ENCODE measurements at regions not wholly inside any gene's neighbourhood (a gene's known extent, or its start where the extent isn't known, plus 50 kb on each side); places are given as distances from the start of the nearest gene placed in this dataset.

- no peak overlapping the region for H3K9ac ChIP-seq (ENCODE audit: low read depth, low read length)
- H3K36me3 ChIP-seq (ENCODE audit: insufficient read depth, low read length) = no peaks in the 10 kb centered on the region
- peaks cover 10% of the 10 kb centered on the region for H3K4me1 ChIP-seq (ENCODE audit: insufficient read depth, low read length)
- H3K9me3 ChIP-seq (ENCODE audit: control insufficient read depth, insufficient read depth, low read length) = no peaks in the 10 kb centered on the region; the same call in 1 of the 2 replicates
These were observed 1018.4 kb upstream of the ACVR2A start for GRCh38 chr2:146826388-146826787.

- Histone ChIP-seq H3K9me3 (ENCODE audit: control insufficient read depth, insufficient read depth, low read length) (no peaks in the 10 kb centered on the region; the same call in 1 of the 2 replicates), H3K36me3 (ENCODE audit: insufficient read depth, low read length) (no peaks in the 10 kb centered on the region), H3K9ac (ENCODE audit: low read depth, low read length) (no peak overlapping the region; the same call in 1 of the 2 replicates), H3K4me1 (ENCODE audit: insufficient read depth, low read length) (peaks cover 33% of the 10 kb centered on the region)
These were observed 1023.0 kb upstream of the ACVR2A start for GRCh38 chr2:146821836-146822316.

GRCh38 chr2:146820672-146821071 is 1024.2 kb upstream of the ACVR2A start:
- Histone ChIP-seq H3K9ac (ENCODE audit: low read depth, low read length) (no peak overlapping the region), H3K9me3 (ENCODE audit: control insufficient read depth, insufficient read depth, low read length) (no peaks in the 10 kb centered on the region; the same call in 1 of the 2 replicates), H3K4me1 (ENCODE audit: insufficient read depth, low read length) (peaks cover 33% of the 10 kb centered on the region), H3K36me3 (ENCODE audit: insufficient read depth, low read length) (no peaks in the 10 kb centered on the region)

- no peak overlapping the region for H3K9ac ChIP-seq (ENCODE audit: low read depth, low read length)
- no peaks in the 10 kb centered on the region for H3K36me3 ChIP-seq (ENCODE audit: insufficient read depth, low read length)
These were observed 1026.7 kb upstream of the ACVR2A start for GRCh38 chr2:146818122-146818521.

GRCh38 chr2:146817613-146818012 is 1027.2 kb upstream of the ACVR2A start:
- Histone ChIP-seq H3K4me1 (ENCODE audit: insufficient read depth, low read length) (peaks cover 33% of the 10 kb centered on the region), H3K36me3 (ENCODE audit: insufficient read depth, low read length) (no peaks in the 10 kb centered on the region), H3K9me3 (ENCODE audit: control insufficient read depth, insufficient read depth, low read length) (no peaks in the 10 kb centered on the region), H3K9ac (ENCODE audit: low read depth, low read length) (no peak overlapping the region)

More at GRCh38 chr2:146818122-146818521, 1026.7 kb upstream of the ACVR2A start:
- Histone ChIP-seq H3K4me1 (ENCODE audit: insufficient read depth, low read length) (peaks cover 33% of the 10 kb centered on the region), H3K9me3 (ENCODE audit: control insufficient read depth, insufficient read depth, low read length) (no peaks in the 10 kb centered on the region)

GRCh38 chr2:146814971-146815370 is 1029.9 kb upstream of the ACVR2A start:
- Histone ChIP-seq H3K4me1 (ENCODE audit: insufficient read depth, low read length) (peaks cover 14% of the 10 kb centered on the region), H3K9me3 (ENCODE audit: control insufficient read depth, insufficient read depth, low read length) (no peaks in the 10 kb centered on the region), H3K9ac (ENCODE audit: low read depth, low read length) (no peak overlapping the region), H3K36me3 (ENCODE audit: insufficient read depth, low read length) (no peaks in the 10 kb centered on the region)

GRCh38 chr2:146807568-146808168 is 1037.2 kb upstream of the ACVR2A start:
- no peaks in the 10 kb centered on the region for H3K36me3 ChIP-seq (ENCODE audit: insufficient read depth, low read length)
- peaks cover 7% of the 10 kb centered on the region for H3K4me1 ChIP-seq (ENCODE audit: insufficient read depth, low read length)
- H3K9ac ChIP-seq (ENCODE audit: low read depth, low read length) = no peak overlapping the region
- no peaks in the 10 kb centered on the region for H3K9me3 ChIP-seq (ENCODE audit: control insufficient read depth, insufficient read depth, low read length)

GRCh38 chr2:146806364-146807005 is 1038.3 kb upstream of the ACVR2A start:
- Histone ChIP-seq H3K9me3 (ENCODE audit: control insufficient read depth, insufficient read depth, low read length) (no peaks in the 10 kb centered on the region), H3K9ac (ENCODE audit: low read depth, low read length) (no peak overlapping the region), H3K36me3 (ENCODE audit: insufficient read depth, low read length) (no peaks in the 10 kb centered on the region), H3K4me1 (ENCODE audit: insufficient read depth, low read length) (peaks cover 7% of the 10 kb centered on the region)

- no peak overlapping the region for H3K9ac ChIP-seq (ENCODE audit: low read depth, low read length)
- no peaks in the 10 kb centered on the region for H3K9me3 ChIP-seq (ENCODE audit: control insufficient read depth, insufficient read depth, low read length)
- H3K36me3 ChIP-seq (ENCODE audit: insufficient read depth, low read length) = no peaks in the 10 kb centered on the region
- H3K4me1 ChIP-seq (ENCODE audit: insufficient read depth, low read length) = peaks cover 7% of the 10 kb centered on the region
These were observed 1040.5 kb upstream of the ACVR2A start for GRCh38 chr2:146804288-146804687.

- Histone ChIP-seq H3K9ac (ENCODE audit: low read depth, low read length) (no peak overlapping the region), H3K36me3 (ENCODE audit: insufficient read depth, low read length) (no peaks in the 10 kb centered on the region), H3K9me3 (ENCODE audit: control insufficient read depth, insufficient read depth, low read length) (no peaks in the 10 kb centered on the region), H3K4me1 (ENCODE audit: insufficient read depth, low read length) (peaks cover 7% of the 10 kb centered on the region)
These were observed 1042.9 kb upstream of the ACVR2A start for GRCh38 chr2:146801886-146802285.

GRCh38 chr2:146786396-146786795 is 1058.4 kb upstream of the ACVR2A start:
- H3K36me3 ChIP-seq (ENCODE audit: insufficient read depth, low read length) = no peaks in the 10 kb centered on the region
- peaks cover 15% of the 10 kb centered on the region for H3K9me3 ChIP-seq (ENCODE audit: control insufficient read depth, insufficient read depth, low read length)
- no peak overlapping the region for H3K9ac ChIP-seq (ENCODE audit: low read depth, low read length)
- no peaks in the 10 kb centered on the region for H3K4me1 ChIP-seq (ENCODE audit: insufficient read depth, low read length)

- Histone ChIP-seq H3K9ac (ENCODE audit: low read depth, low read length) (no peak overlapping the region), H3K4me1 (ENCODE audit: insufficient read depth, low read length) (no peaks in the 10 kb centered on the region), H3K9me3 (ENCODE audit: control insufficient read depth, insufficient read depth, low read length) (peaks cover 15% of the 10 kb centered on the region), H3K36me3 (ENCODE audit: insufficient read depth, low read length) (no peaks in the 10 kb centered on the region)
These were observed 1059.7 kb upstream of the ACVR2A start for GRCh38 chr2:146785101-146785500.

GRCh38 chr2:146784602-146785001 is 1060.2 kb upstream of the ACVR2A start:
- peaks cover 15% of the 10 kb centered on the region for H3K9me3 ChIP-seq (ENCODE audit: control insufficient read depth, insufficient read depth, low read length)

GRCh38 chr2:146777181-146777580 is 1067.6 kb upstream of the ACVR2A start:
- H3K4me1 ChIP-seq (ENCODE audit: insufficient read depth, low read length) = no peaks in the 10 kb centered on the region
- no peak overlapping the region for H3K9ac ChIP-seq (ENCODE audit: low read depth, low read length)
- no peaks in the 10 kb centered on the region for H3K9me3 ChIP-seq (ENCODE audit: control insufficient read depth, insufficient read depth, low read length)
- no peaks in the 10 kb centered on the region for H3K36me3 ChIP-seq (ENCODE audit: insufficient read depth, low read length)

More at GRCh38 chr2:146784602-146785001, 1060.2 kb upstream of the ACVR2A start:
- Histone ChIP-seq H3K4me1 (ENCODE audit: insufficient read depth, low read length) (no peaks in the 10 kb centered on the region), H3K36me3 (ENCODE audit: insufficient read depth, low read length) (no peaks in the 10 kb centered on the region), H3K9ac (ENCODE audit: low read depth, low read length) (no peak overlapping the region)

GRCh38 chr2:146776596-146776995 is 1068.2 kb upstream of the ACVR2A start:
- Histone ChIP-seq H3K9me3 (ENCODE audit: control insufficient read depth, insufficient read depth, low read length) (no peaks in the 10 kb centered on the region), H3K9ac (ENCODE audit: low read depth, low read length) (no peak overlapping the region), H3K36me3 (ENCODE audit: insufficient read depth, low read length) (no peaks in the 10 kb centered on the region), H3K4me1 (ENCODE audit: insufficient read depth, low read length) (no peaks in the 10 kb centered on the region)
